ENCODE measurements at regions not wholly inside any gene's neighbourhood (a gene's known extent, or its start where the extent isn't known, plus 50 kb on each side); places are given as distances from the start of the nearest gene placed in this dataset.
A peak's percentile ranks its signal among the peaks of the same experiment; 100 is the strongest.

GRCh38 chr5:40029711-40030495 is 605.1 kb upstream of the DAB2 start:
- DNase-seq = no peak

- DNase-seq = no peak
Observed at GRCh38 chr5:40027400-40027799, 602.6 kb upstream of the DAB2 start.

- no peak for DNase-seq
Observed at GRCh38 chr5:40025586-40025985, 600.8 kb upstream of the DAB2 start.

- DNase-seq = no peak
Observed at GRCh38 chr5:40022057-40022456, 597.3 kb upstream of the DAB2 start.

- DNase-seq = no peak
Observed at GRCh38 chr5:40021007-40021406, 596.2 kb upstream of the DAB2 start.

GRCh38 chr5:40017918-40018317 is 593.1 kb upstream of the DAB2 start:
- no peak for DNase-seq

GRCh38 chr5:40017135-40017534 is 592.4 kb upstream of the DAB2 start:
- DNase-seq = no peak

GRCh38 chr5:40010436-40010835 is 585.7 kb upstream of the DAB2 start:
- DNase-seq = no peak

- DNase-seq = no peak
Observed at GRCh38 chr5:40006260-40006659, 581.5 kb upstream of the DAB2 start.

GRCh38 chr5:40001796-40002195 is 577.0 kb upstream of the DAB2 start:
- no peak for DNase-seq

- DNase-seq = no peak
Observed at GRCh38 chr5:39998518-39998917, 573.7 kb upstream of the DAB2 start.

- DNase-seq = no peak
Observed at GRCh38 chr5:39995990-39996389, 571.2 kb upstream of the DAB2 start.

- no peak for DNase-seq
Observed at GRCh38 chr5:39992617-39993202, 567.9 kb upstream of the DAB2 start.

- no peak for DNase-seq
Observed at GRCh38 chr5:39986614-39987013, 561.8 kb upstream of the DAB2 start.

- DNase-seq = no peak
Observed at GRCh38 chr5:39980056-39980455, 555.3 kb upstream of the DAB2 start.

- DNase-seq = no peak
Observed at GRCh38 chr5:39977066-39977655, 552.4 kb upstream of the DAB2 start.

GRCh38 chr5:39970117-39970798 is 545.5 kb upstream of the DAB2 start:
- no peak for DNase-seq

GRCh38 chr5:39968381-39968780 is 543.6 kb upstream of the DAB2 start:
- DNase-seq = no peak

- no peak for DNase-seq
Observed at GRCh38 chr5:39955156-39955555, 530.4 kb upstream of the DAB2 start.

- no peak for DNase-seq
Observed at GRCh38 chr5:39951070-39951469, 526.3 kb upstream of the DAB2 start.

- peak in 1 of 2 donors; percentile 55 for DNase-seq
Observed at GRCh38 chr5:39948867-39949468, 524.2 kb upstream of the DAB2 start.

GRCh38 chr5:39948341-39948740 is 523.6 kb upstream of the DAB2 start:
- DNase-seq = no peak

GRCh38 chr5:39947657-39948056 is 522.9 kb upstream of the DAB2 start:
- DNase-seq = no peak
